ENCODE measurements at regions not wholly inside any gene's neighbourhood (a gene's known extent, or its start where the extent isn't known, plus 50 kb on each side); places are given as distances from the start of the nearest gene placed in this dataset.
A peak's percentile ranks its signal among the peaks of the same experiment; 100 is the strongest.

GRCh38 chr21:17461014-17461413, 51.8 kb upstream of the CXADR start:
- BruUV-seq (replicated peaks) = no TSS peak
- POLR2A ChIA-PET (ENCODE audit: low non-redundant PET) = no interaction called here
- Histone ChIP-seq H3K36me3 (ENCODE audit: insufficient read depth, low read length, poor library complexity, severe bottlenecking) (no peaks in the 10 kb centered on the region), H3K9me3 (ENCODE audit: low read depth, low read length, poor library complexity, severe bottlenecking) (no peaks in the 10 kb centered on the region), H3K4me3 (ENCODE audit: low read depth, low read length, poor library complexity, severe bottlenecking) (no peak overlapping the region), H3K27ac (ENCODE audit: low read depth, low read length, poor library complexity, severe bottlenecking) (no peak overlapping the region), H3K4me1 (ENCODE audit: insufficient read depth, low read length, poor library complexity, severe bottlenecking) (no peaks in the 10 kb centered on the region), H3K27me3 (replicated peaks; ENCODE audit: insufficient read depth, low read depth, low read length, poor library complexity) (no peaks in the 10 kb centered on the region)
- CTCF ChIA-PET = no interaction called here
- no peak for DNase-seq (ENCODE audit: low spot score)
- intact Hi-C loops (cut with micrococcal nuclease; ENCODE audit: unreplicated experiment) = no loop called here
- no peak for TF ChIP-seq CTCF (conservative IDR thresholded peaks at IDR 0.05; ENCODE audit: low read depth, low read length)
- TF ChIP-seq EZH2 (IDR thresholded peaks at IDR 0.05; ENCODE audit: borderline replicate concordance, low read depth, low read length, poor library complexity, severe bottlenecking) = no peak

- no TSS peak for BruUV-seq (replicated peaks)
- intact Hi-C loops (cut with micrococcal nuclease; ENCODE audit: unreplicated experiment) = no loop called here
- H3K27ac ChIP-seq (ENCODE audit: low read depth, low read length, poor library complexity, severe bottlenecking) = no peak overlapping the region
- no peak for DNase-seq (ENCODE audit: low spot score)
- CTCF ChIA-PET = no interaction called here
- no peaks in the 10 kb centered on the region for H3K27me3 ChIP-seq (replicated peaks; ENCODE audit: insufficient read depth, low read depth, low read length, poor library complexity)
- POLR2A ChIA-PET (ENCODE audit: low non-redundant PET) = no interaction called here
- no peak overlapping the region for H3K4me3 ChIP-seq (ENCODE audit: low read depth, low read length, poor library complexity, severe bottlenecking)
- H3K4me1 ChIP-seq (ENCODE audit: insufficient read depth, low read length, poor library complexity, severe bottlenecking) = no peaks in the 10 kb centered on the region
- TF ChIP-seq CTCF (conservative IDR thresholded peaks at IDR 0.05; ENCODE audit: low read depth, low read length) (no peak), EZH2 (IDR thresholded peaks at IDR 0.05; ENCODE audit: borderline replicate concordance, low read depth, low read length, poor library complexity, severe bottlenecking) (no peak)
- H3K9me3 ChIP-seq (ENCODE audit: low read depth, low read length, poor library complexity, severe bottlenecking) = no peaks in the 10 kb centered on the region
- no peaks in the 10 kb centered on the region for H3K36me3 ChIP-seq (ENCODE audit: insufficient read depth, low read length, poor library complexity, severe bottlenecking)
These were observed 51.3 kb upstream of the CXADR start for GRCh38 chr21:17461582-17461981.

GRCh38 chr21:17462276-17462981, 50.4 kb upstream of the CXADR start:
- no peak for DNase-seq (ENCODE audit: low spot score)
- Histone ChIP-seq H3K4me1 (ENCODE audit: insufficient read depth, low read length, poor library complexity, severe bottlenecking) (no peaks in the 10 kb centered on the region), H3K36me3 (ENCODE audit: insufficient read depth, low read length, poor library complexity, severe bottlenecking) (no peaks in the 10 kb centered on the region), H3K4me3 (ENCODE audit: low read depth, low read length, poor library complexity, severe bottlenecking) (no peak overlapping the region), H3K27ac (ENCODE audit: low read depth, low read length, poor library complexity, severe bottlenecking) (no peak overlapping the region), H3K9me3 (ENCODE audit: low read depth, low read length, poor library complexity, severe bottlenecking) (no peaks in the 10 kb centered on the region), H3K27me3 (replicated peaks; ENCODE audit: insufficient read depth, low read depth, low read length, poor library complexity) (no peaks in the 10 kb centered on the region)
- ChIA-PET CTCF (no interaction called here), POLR2A (ENCODE audit: low non-redundant PET) (no interaction called here)
- intact Hi-C loops (cut with micrococcal nuclease; ENCODE audit: unreplicated experiment) = no loop called here
- BruUV-seq (replicated peaks) = no TSS peak
- TF ChIP-seq EZH2 (IDR thresholded peaks at IDR 0.05; ENCODE audit: borderline replicate concordance, low read depth, low read length, poor library complexity, severe bottlenecking) (no peak), CTCF (conservative IDR thresholded peaks at IDR 0.05; ENCODE audit: low read depth, low read length) (no peak)

Small RNA genes lying in the stretch of these regions (microRNA-seq; reads per million reads assigned to microRNA genes)
- 47.2 reads per million, percentile 55 among the genes with 10 or more reads in this experiment for gene MIR125B2
- gene MIR99A = 3,551 reads per million, percentile 91 among the genes with 10 or more reads in this experiment
- 708 reads per million, percentile 78 among the genes with 10 or more reads in this experiment for gene MIRLET7C

Data from A673 (cell line).